B cell (primary cell): ENCODE measurements at regions not wholly inside any gene's neighbourhood (a gene's known extent, or its start where the extent isn't known, plus 50 kb on each side); places are given as distances from the start of the nearest gene placed in this dataset.

ENCODE experiments used
- ATAC-seq: fragments of 200-7000 bp; cut with Tn5 transposase; one replicate; pipeline ENCODE4 v1.10.0; 2021; ENCODE audit warnings: low read depth, mild to moderate bottlenecking, moderate number of reproducible peaks, moderate library complexity
- CTCF ChIA-PET: fragments of 350-600 bp; sonication (Branson Sonifier 250); formaldehyde crosslinking; loops from one replicate; lab custom pipeline; 2021; ENCODE audit warnings: antibody characterized with exemption, inconsistent platforms; lab: Charles Lee
- POLR2A ChIA-PET: fragments of 350-600 bp; sonication (Branson Sonifier 250); formaldehyde crosslinking; loops from one replicate; lab custom pipeline; 2021; ENCODE audit warnings: antibody characterized with exemption; lab: Charles Lee
- DNase-seq: peaks from one replicate; pipeline ENCODE4 v3.0.0; 2013
- H2AFZ ChIP-seq: 2 replicates; pipeline ENCODE4 v1.6.1; 2012; ENCODE audit warnings: mild to moderate bottlenecking, low read depth, low read length; ENCODE audit not compliant: insufficient read depth, poor library complexity, severe bottlenecking
- H3K27ac ChIP-seq, 2 donors: 1 replicate in 1 of 2; 2 replicates in 1 of 2; pipeline ENCODE4 v1.5.1; 2012 to 2013; ENCODE audit warnings: low read length in 2 of 2, mild to moderate bottlenecking in 2 of 2, moderate library complexity in 1 of 2
- H3K27me3 ChIP-seq, 4 experiments: fragments of 200-600 bp in 1 of 4; sonication (generic) in 1 of 4; replicated peaks in 1 of 4; 1 replicate in 2 of 4; 2 replicates in 2 of 4; pipeline versions ENCODE4 v1.6.1 to v1.7.0; 2013 to 2016; ENCODE audit warnings: low read length in 3 of 4, mild to moderate bottlenecking in 2 of 4, mixed read lengths in 1 of 4, moderate library complexity in 1 of 4; ENCODE audit not compliant: insufficient read depth in 4 of 4, control insufficient read depth in 3 of 4; ENCODE audit errors: control extremely low read depth in 1 of 4
- H3K36me3 ChIP-seq, 2 experiments: replicated peaks in 1 of 2; 1 replicate in 1 of 2; 2 replicates in 1 of 2; pipeline versions ENCODE4 v1.6.1 to v1.7.1; 2013; ENCODE audit warnings: low read length in 1 of 2; ENCODE audit not compliant: insufficient read depth in 2 of 2, control insufficient read depth in 1 of 2; ENCODE audit errors: control extremely low read depth in 1 of 2, extremely low read depth in 1 of 2
- H3K4me1 ChIP-seq, 2 donors: fragments of 200-600 bp in 1 of 2; sonication (generic) in 1 of 2; 1 replicate in 1 of 2; 2 replicates in 1 of 2; pipeline versions ENCODE4 v1.5.1 to v1.6.1; 2013 to 2017; ENCODE audit warnings: low read length in 2 of 2; ENCODE audit not compliant: control insufficient read depth in 2 of 2, insufficient read depth in 2 of 2
- H3K4me2 ChIP-seq: replicated peaks from 2 replicates; pipeline ENCODE3; 2012; ENCODE audit warnings: mild to moderate bottlenecking, low read depth, low read length; ENCODE audit not compliant: poor library complexity, severe bottlenecking
- H3K4me3 ChIP-seq, 5 experiments: fragments of 200-600 bp in 1 of 5; sonication (generic) in 1 of 5; 1 replicate in 3 of 5; 2 replicates in 2 of 5; pipeline versions ENCODE4 v1.5.1 to v1.7.0; 2011 to 2016; ENCODE audit warnings: low read length in 4 of 5, mild to moderate bottlenecking in 4 of 5, low read depth in 2 of 5, control low read depth in 1 of 5, moderate library complexity in 1 of 5; ENCODE audit not compliant: insufficient read depth in 1 of 5; ENCODE audit errors: control extremely low read depth in 1 of 5, extremely low read depth in 1 of 5
- H3K79me2 ChIP-seq: fragments of 200-600 bp; sonication (generic); one replicate; pipeline ENCODE4 v1.6.0; 2016; ENCODE audit warnings: low read length; ENCODE audit not compliant: control insufficient read depth, insufficient read depth
- H3K9ac ChIP-seq: fragments of 200-600 bp; sonication (generic); 2 replicates; pipeline ENCODE4 v1.6.1; 2017; ENCODE audit warnings: mild to moderate bottlenecking, low read length, moderate library complexity
- H3K9me3 ChIP-seq, 3 donors: one replicate each; pipeline versions ENCODE4 v1.6.1 to v1.7.1; 2013; ENCODE audit warnings: low read length in 2 of 3; ENCODE audit not compliant: control insufficient read depth in 2 of 3, insufficient read depth in 1 of 3; ENCODE audit errors: control extremely low read depth in 1 of 3
- H4K20me1 ChIP-seq: 2 replicates; pipeline ENCODE4 v1.6.0; 2012; ENCODE audit warnings: mild to moderate bottlenecking, low read length; ENCODE audit not compliant: insufficient read depth, control insufficient read depth, poor library complexity, severe bottlenecking
- H3K27ac Mint-ChIP-seq: one replicate; pipeline ENCODE4 v1.8.0; 2021; ENCODE audit warnings: mixed read lengths
- H3K27me3 Mint-ChIP-seq: one replicate; pipeline ENCODE4 v1.8.0; 2021; ENCODE audit warnings: mixed read lengths
- H3K4me1 Mint-ChIP-seq: one replicate; pipeline ENCODE4 v1.8.0; 2021; ENCODE audit warnings: mixed read lengths
- H3K4me3 Mint-ChIP-seq: one replicate; pipeline ENCODE4 v1.8.0; 2021; ENCODE audit warnings: mixed read lengths
- H3K9me3 Mint-ChIP-seq: one replicate; pipeline ENCODE4 v1.8.0; 2022; ENCODE audit warnings: mixed read lengths; ENCODE audit not compliant: insufficient read depth
- EZH2 ChIP-seq: IDR thresholded peaks from 2 replicates; pipeline ENCODE4 v1.6.1; 2012; ENCODE audit warnings: borderline replicate concordance, low read depth, mild to moderate bottlenecking, moderate library complexity, low read length; ENCODE audit not compliant: insufficient read depth, poor library complexity, severe bottlenecking
- intact Hi-C: fragments of 100-400 bp; cut with micrococcal nuclease; formaldehyde crosslinking; loops from one replicate; pipeline ENCODE4 v1.10.0; 2022
- TF ChIP-seq, protein P1 (sequence below): fragments of 200-600 bp; IDR thresholded peaks from one replicate; pipeline ENCODE4 v1.8.0; 2022; ENCODE audit warnings: antibody characterized with exemption, mild to moderate bottlenecking

GRCh38 chr18:38318416-38318815 is 752.8 kb upstream of the CELF4 start:
- H3K27me3 Mint-ChIP-seq, result no peaks in the 10 kb centered on the region
- H3K4me3 Mint-ChIP-seq, result no peak overlapping the region
- no peaks in the 10 kb centered on the region for H3K4me1 ChIP-seq
- no peak overlapping the region for H3K4me3 ChIP-seq
- ATAC-seq, result no peak
- no peak overlapping the region for H3K27ac Mint-ChIP-seq
- peaks cover 4% of the 10 kb centered on the region for H3K9me3 Mint-ChIP-seq
- ChIA-PET CTCF (no interaction called here), POLR2A (no interaction called here)
- H3K36me3 ChIP-seq, result no peaks in the 10 kb centered on the region
- no peak overlapping the region for H3K9ac ChIP-seq
- TF ChIP-seq, protein P1, sequence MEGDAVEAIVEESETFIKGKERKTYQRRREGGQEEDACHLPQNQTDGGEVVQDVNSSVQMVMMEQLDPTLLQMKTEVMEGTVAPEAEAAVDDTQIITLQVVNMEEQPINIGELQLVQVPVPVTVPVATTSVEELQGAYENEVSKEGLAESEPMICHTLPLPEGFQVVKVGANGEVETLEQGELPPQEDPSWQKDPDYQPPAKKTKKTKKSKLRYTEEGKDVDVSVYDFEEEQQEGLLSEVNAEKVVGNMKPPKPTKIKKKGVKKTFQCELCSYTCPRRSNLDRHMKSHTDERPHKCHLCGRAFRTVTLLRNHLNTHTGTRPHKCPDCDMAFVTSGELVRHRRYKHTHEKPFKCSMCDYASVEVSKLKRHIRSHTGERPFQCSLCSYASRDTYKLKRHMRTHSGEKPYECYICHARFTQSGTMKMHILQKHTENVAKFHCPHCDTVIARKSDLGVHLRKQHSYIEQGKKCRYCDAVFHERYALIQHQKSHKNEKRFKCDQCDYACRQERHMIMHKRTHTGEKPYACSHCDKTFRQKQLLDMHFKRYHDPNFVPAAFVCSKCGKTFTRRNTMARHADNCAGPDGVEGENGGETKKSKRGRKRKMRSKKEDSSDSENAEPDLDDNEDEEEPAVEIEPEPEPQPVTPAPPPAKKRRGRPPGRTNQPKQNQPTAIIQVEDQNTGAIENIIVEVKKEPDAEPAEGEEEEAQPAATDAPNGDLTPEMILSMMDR, result no peak
- TF ChIP-seq EZH2, result no peak
- H3K4me2 ChIP-seq, result no peak overlapping the region
- no peak overlapping the region for H3K27ac ChIP-seq
- intact Hi-C loops, result no loop called here
- DNase-seq, result no peak
- no peaks in the 10 kb centered on the region for H3K4me1 Mint-ChIP-seq
- H4K20me1 ChIP-seq, result no peaks in the 10 kb centered on the region
- no peaks in the 10 kb centered on the region for H3K79me2 ChIP-seq
- no peaks in the 10 kb centered on the region for H3K27me3 ChIP-seq
- H2AFZ ChIP-seq, result no peak overlapping the region
- H3K9me3 ChIP-seq, result peaks cover 0 to 3% (median 1%) of the 10 kb centered on the region in 3 donors

- Histone ChIP-seq H3K27me3 (no peaks in the 10 kb centered on the region), H4K20me1 (no peaks in the 10 kb centered on the region), H2AFZ (no peak overlapping the region), H3K4me2 (no peak overlapping the region), H3K36me3 (no peaks in the 10 kb centered on the region), H3K9me3 (peaks cover 0 to 6% (median 1%) of the 10 kb centered on the region in 3 donors), H3K27ac (no peak overlapping the region), H3K79me2 (no peaks in the 10 kb centered on the region), H3K4me1 (no peaks in the 10 kb centered on the region), H3K4me3 (no peak overlapping the region), H3K9ac (no peak overlapping the region)
- no peak for DNase-seq
- ChIA-PET CTCF (no interaction called here), POLR2A (no interaction called here)
- Mint-ChIP-seq H3K9me3 (no peaks in the 10 kb centered on the region), H3K27ac (no peak overlapping the region), H3K4me1 (no peaks in the 10 kb centered on the region), H3K27me3 (no peaks in the 10 kb centered on the region), H3K4me3 (no peak overlapping the region)
- TF ChIP-seq EZH2, result no peak
- TF ChIP-seq, protein P1, result no peak
- intact Hi-C loops, result no loop called here
- no peak for ATAC-seq
Measured at GRCh38 chr18:38313831-38314230, 748.2 kb upstream of the CELF4 start.
